Endothelial cell of umbilical vein (primary cell): ENCODE measurements at regions not wholly inside any gene's neighbourhood (a gene's known extent, or its start where the extent isn't known, plus 50 kb on each side); places are given as distances from the start of the nearest gene placed in this dataset.

ENCODE experiments used
- BruUV-seq: library from RNA; stranded (reverse); fragments of 400-500 nt; replicated peaks from 2 replicates; lab custom pipeline; 2021; lab: Mats Ljungman, UMichigan
- CTCF ChIA-PET: fragments of 300-600, 350-600 bp; sonication (Branson Sonifier 250); formaldehyde crosslinking; loops from one replicate; lab custom pipeline; 2021; ENCODE audit warnings: antibody characterized with exemption, inconsistent platforms; lab: Charles Lee
- POLR2A ChIA-PET: fragments of 300-600, 350-600 bp; sonication (Branson Sonifier 250); formaldehyde crosslinking; loops from one replicate; lab custom pipeline; 2021; ENCODE audit warnings: antibody characterized with exemption, inconsistent platforms; lab: Charles Lee
- DNase-seq: peaks from one replicate; pipeline ENCODE4 v3.0.0-alpha.2; 2011; ENCODE audit warnings: low read depth, low spot score
- FAIRE-seq: peaks from 2 replicates; lab custom pipeline; 2011; peaks lifted over from hg19 to GRCh38; lab: Jason Lieb, UNC
- H2AFZ ChIP-seq: 2 replicates; pipeline ENCODE4 v1.6.0; 2012; ENCODE audit warnings: low read depth, low read length, control low read depth, inconsistent platforms
- H3K27ac ChIP-seq: 2 replicates; pipeline ENCODE4 v1.5.1; 2011; ENCODE audit warnings: low read depth, mild to moderate bottlenecking, control low read depth, low read length, moderate library complexity; ENCODE audit not compliant: insufficient read depth
- H3K27me3 ChIP-seq, 2 experiments: 2 replicates each; pipeline versions ENCODE4 v1.6.0 to v1.6.1; 2011; ENCODE audit warnings: low read length in 2 of 2, mixed read lengths in 1 of 2; ENCODE audit not compliant: control insufficient read depth in 2 of 2, insufficient read depth in 2 of 2
- H3K36me3 ChIP-seq, 2 experiments: 2 replicates in 1 of 2; 3 replicates in 1 of 2; pipeline ENCODE4 v1.5.1; 2011; ENCODE audit warnings: low read length in 2 of 2, mild to moderate bottlenecking in 1 of 2, moderate library complexity in 1 of 2; ENCODE audit not compliant: control insufficient read depth in 2 of 2, insufficient read depth in 2 of 2; ENCODE audit errors: extremely low read depth in 1 of 2
- H3K4me1 ChIP-seq: 3 replicates; pipeline ENCODE4 v1.5.1; 2011; ENCODE audit warnings: mild to moderate bottlenecking, low read length; ENCODE audit not compliant: control insufficient read depth, insufficient read depth; ENCODE audit errors: extremely low read depth
- H3K4me2 ChIP-seq: 2 replicates; pipeline ENCODE4 v1.6.1; 2011; ENCODE audit warnings: low read length, control low read depth, mixed read lengths; ENCODE audit not compliant: insufficient read depth
- H3K4me3 ChIP-seq, 3 experiments: fragments of 200-600 bp in 1 of 3; sonication (generic), shearing (Covaris generic) in 1 of 3; replicated peaks in 1 of 3; 2 replicates each; pipeline ENCODE4 v1.5.1; 2011 to 2016; ENCODE audit warnings: control low read depth in 3 of 3, low read length in 3 of 3, mild to moderate bottlenecking in 2 of 3, inconsistent platforms in 1 of 3, low read depth in 1 of 3, moderate library complexity in 1 of 3; ENCODE audit not compliant: insufficient read depth in 1 of 3
- H3K79me2 ChIP-seq: 2 replicates; pipeline ENCODE4 v1.6.0; 2012; ENCODE audit warnings: low read length, inconsistent platforms; ENCODE audit not compliant: control insufficient read depth, insufficient read depth
- H3K9ac ChIP-seq: replicated peaks from 2 replicates; pipeline ENCODE3; 2011; ENCODE audit warnings: low read length, control low read depth; ENCODE audit not compliant: insufficient read depth; ENCODE audit errors: extremely low read depth
- H3K9me1 ChIP-seq: replicated peaks from 3 replicates; pipeline ENCODE4 v1.6.0; 2011; ENCODE audit warnings: mild to moderate bottlenecking, low read length; ENCODE audit not compliant: control insufficient read depth, insufficient read depth; ENCODE audit errors: extremely low read depth
- H3K9me3 ChIP-seq: replicated peaks from 2 replicates; pipeline ENCODE4 v1.5.1; 2012; ENCODE audit warnings: low read length, inconsistent platforms; ENCODE audit not compliant: control insufficient read depth, insufficient read depth
- H4K20me1 ChIP-seq: replicated peaks from 2 replicates; pipeline ENCODE3; 2011; ENCODE audit warnings: mild to moderate bottlenecking, low read length; ENCODE audit not compliant: control insufficient read depth, insufficient read depth; ENCODE audit errors: extremely low read depth
- CTCF ChIP-seq, 2 donors: IDR thresholded peaks; 1 replicate in 1 of 2; 2 replicates in 1 of 2; pipeline ENCODE4 v1.5.1; 2011; ENCODE audit warnings: low read length in 2 of 2, mild to moderate bottlenecking in 2 of 2, moderate library complexity in 2 of 2, control low read depth in 1 of 2, inconsistent platforms in 1 of 2, low read depth in 1 of 2; ENCODE audit not compliant: insufficient read depth in 1 of 2; ENCODE audit errors: extremely low read depth in 1 of 2
- EZH2 ChIP-seq: IDR thresholded peaks from 2 replicates; pipeline ENCODE4 v1.6.1; 2012; ENCODE audit warnings: borderline replicate concordance, low read depth, mild to moderate bottlenecking, moderate library complexity, low read length, inconsistent platforms; ENCODE audit not compliant: severe bottlenecking
- FOS ChIP-seq: IDR thresholded peaks from 2 replicates; pipeline ENCODE4 v1.6.1; 2011; ENCODE audit warnings: mild to moderate bottlenecking, low read length, moderate library complexity, borderline replicate concordance; ENCODE audit not compliant: insufficient read depth
- GATA2 ChIP-seq: IDR thresholded peaks from 2 replicates; pipeline ENCODE4 v1.7.0; 2011; ENCODE audit warnings: low read depth, mild to moderate bottlenecking, moderate library complexity, mixed read lengths, low read length; ENCODE audit not compliant: insufficient read length, insufficient read depth
- JUN ChIP-seq: IDR thresholded peaks from 2 replicates; pipeline ENCODE4 v1.6.1; 2011; ENCODE audit warnings: borderline replicate concordance, low read depth; ENCODE audit not compliant: insufficient read length, insufficient read depth
- MYC ChIP-seq: IDR thresholded peaks from one replicate; pipeline ENCODE4 v1.6.1; 2011; ENCODE audit warnings: mild to moderate bottlenecking, low read depth, low read length
- POLR2A ChIP-seq: IDR thresholded peaks from 2 replicates; pipeline ENCODE4 v1.6.1; 2012; ENCODE audit warnings: low read depth, mild to moderate bottlenecking, control low read depth, low read length
- POLR2AphosphoS5 ChIP-seq: IDR thresholded peaks from 2 replicates; pipeline ENCODE4 v1.6.1; 2012; ENCODE audit warnings: low read depth, mild to moderate bottlenecking, control low read depth, low read length, moderate library complexity; ENCODE audit not compliant: insufficient read depth
- dilution Hi-C: fragments of 300-500 bp; cut with MboI; formaldehyde crosslinking; loops from one replicate; pipeline ENCODE4 v1.15.0; 2019; ENCODE audit warnings: low sequenced_read_pairs; ENCODE audit not compliant: extremely low pct_ligation_motif_present
- intact Hi-C: fragments of 100-400 bp; cut with micrococcal nuclease; formaldehyde crosslinking; loops from one replicate; pipeline ENCODE4 v1.10.0; 2022
- TF ChIP-seq, protein P1 (sequence below): IDR thresholded peaks from 2 replicates; pipeline ENCODE4 v1.6.1; 2011; ENCODE audit not compliant: insufficient read depth, insufficient read length

GRCh38 chrX:137263374-137263773 lies 229.6 kb upstream of the GPR101 start:
- BruUV-seq: no TSS peak
- intact Hi-C loops: no loop called here

GRCh38 chrX:137245183-137245582 lies 211.4 kb upstream of the GPR101 start:
- Histone ChIP-seq H3K36me3 (no peaks in the 10 kb centered on the region), H2AFZ (no peak overlapping the region), H3K27me3 (no peaks in the 10 kb centered on the region), H3K27ac (no peak overlapping the region), H4K20me1 (no peaks in the 10 kb centered on the region), H3K9ac (no peak overlapping the region), H3K4me1 (no peaks in the 10 kb centered on the region), H3K4me2 (no peak overlapping the region), H3K9me1 (no peaks in the 10 kb centered on the region), H3K79me2 (no peaks in the 10 kb centered on the region), H3K9me3 (no peaks in the 10 kb centered on the region), H3K4me3 (no peak overlapping the region)
- FAIRE-seq: no peak
- POLR2A ChIA-PET: no interaction called here
- intact Hi-C loops: no loop called here
- TF ChIP-seq POLR2A: no peak
- TF ChIP-seq MYC: no peak
- TF ChIP-seq FOS: no peak
- no peak for TF ChIP-seq JUN
- no peak for TF ChIP-seq EZH2
- no peak for TF ChIP-seq GATA2
- no peak for TF ChIP-seq POLR2AphosphoS5
- TF ChIP-seq, protein P1, sequence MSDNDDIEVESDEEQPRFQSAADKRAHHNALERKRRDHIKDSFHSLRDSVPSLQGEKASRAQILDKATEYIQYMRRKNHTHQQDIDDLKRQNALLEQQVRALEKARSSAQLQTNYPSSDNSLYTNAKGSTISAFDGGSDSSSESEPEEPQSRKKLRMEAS: no peak
- TF ChIP-seq CTCF (IDR thresholded peaks at IDR 0.05; ENCODE audit: extremely low read depth in 1 of 2, insufficient read depth in 1 of 2, low read depth in 1 of 2, low read length in 2 of 2): no peak
- no TSS peak for BruUV-seq
- CTCF ChIA-PET: no interaction called here
- dilution Hi-C loops: no loop called here
- DNase-seq: no peak

More at GRCh38 chrX:137263374-137263773, 229.6 kb upstream of the GPR101 start:
- Histone ChIP-seq H3K79me2 (no peaks in the 10 kb centered on the region), H3K27me3 (no peaks in the 10 kb centered on the region), H3K4me2 (no peak overlapping the region), H4K20me1 (no peaks in the 10 kb centered on the region), H3K9me1 (no peaks in the 10 kb centered on the region), H3K36me3 (no peaks in the 10 kb centered on the region), H2AFZ (no peak overlapping the region), H3K9ac (no peak overlapping the region), H3K4me3 (no peak overlapping the region), H3K27ac (no peak overlapping the region), H3K9me3 (no peaks in the 10 kb centered on the region), H3K4me1 (no peaks in the 10 kb centered on the region)
- dilution Hi-C loops: no loop called here
- POLR2A ChIA-PET: no interaction called here
- CTCF ChIA-PET: no interaction called here
- FAIRE-seq: no peak
- TF ChIP-seq EZH2: no peak
- DNase-seq: no peak
